ENCODE measurements at regions not wholly inside any gene's neighbourhood (a gene's known extent, or its start where the extent isn't known, plus 50 kb on each side); places are given as distances from the start of the nearest gene placed in this dataset.

GRCh38 chr3:181582619-181583018, 129.1 kb upstream of the SOX2 start:
- WGBS, 2 donors, result 86 to 93% methylated on average over 8 of the region's 8 CpGs
- H3K9me3 ChIP-seq, result peaks cover 0 to 7% (median 0%) of the 10 kb centered on the region in 4 donors
- TF ChIP-seq CTCF (IDR thresholded peaks at IDR 0.05), result no peak
- TF ChIP-seq EP300 (IDR thresholded peaks at IDR 0.05), result no peak
- no peak for TF ChIP-seq POLR2A (IDR thresholded peaks at IDR 0.05)
- H3K27me3 ChIP-seq, result no peaks in the 10 kb centered on the region
- H3K36me3 ChIP-seq, result no peaks in the 10 kb centered on the region
- no peaks in the 10 kb centered on the region for H3K4me1 ChIP-seq
- no peak for DNase-seq (ENCODE audit: low spot score in 2 of 2)
- no peak overlapping the region for H3K4me3 ChIP-seq
- H3K27ac ChIP-seq, result no peak overlapping the region

GRCh38 chr3:181581656-181582055, 130.1 kb upstream of the SOX2 start:
- 80 to 82% methylated on average over 4 of the region's 4 CpGs for WGBS, 2 donors

DNA sequence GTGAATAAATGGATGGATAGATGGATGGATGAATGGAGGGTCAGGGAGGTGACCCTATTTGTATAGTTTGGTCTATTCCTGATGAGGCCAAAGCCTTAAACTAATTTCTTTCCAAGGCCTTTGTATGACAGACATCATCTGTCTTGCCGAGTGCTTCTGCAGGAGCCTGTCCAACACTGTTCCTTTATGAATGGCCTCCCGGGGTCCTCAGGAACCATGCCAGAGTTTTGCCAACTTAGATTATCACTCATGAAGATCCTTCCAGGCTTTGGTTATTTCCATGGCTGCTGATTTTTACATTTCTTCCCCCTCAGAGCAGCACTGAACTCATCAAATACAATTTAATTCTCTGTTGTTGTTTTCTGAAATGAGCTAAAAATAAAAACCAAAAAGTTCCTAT, 133.0 kb upstream of the SOX2 start:
- 46 to 53% methylated on average over 2 of the region's 2 CpGs for WGBS, 2 donors
- Histone ChIP-seq H3K9me3 (no peaks in the 10 kb centered on the region), H3K27ac (no peak overlapping the region), H3K4me3 (no peak overlapping the region), H3K36me3 (no peaks in the 10 kb centered on the region), H3K4me1 (no peaks in the 10 kb centered on the region), H3K27me3 (no peaks in the 10 kb centered on the region)
- no peak for DNase-seq (ENCODE audit: low spot score in 2 of 2)
- TF ChIP-seq CTCF (IDR thresholded peaks at IDR 0.05), result no peak
- no peak for TF ChIP-seq POLR2A (IDR thresholded peaks at IDR 0.05)
- TF ChIP-seq EP300 (IDR thresholded peaks at IDR 0.05), result no peak

More at GRCh38 chr3:181581656-181582055, 130.1 kb upstream of the SOX2 start:
- no peak overlapping the region for H3K27ac ChIP-seq
- H3K4me3 ChIP-seq, result no peak overlapping the region
- TF ChIP-seq POLR2A (IDR thresholded peaks at IDR 0.05) (no peak), EP300 (IDR thresholded peaks at IDR 0.05) (no peak), CTCF (IDR thresholded peaks at IDR 0.05) (no peak)
- no peaks in the 10 kb centered on the region for H3K4me1 ChIP-seq
- no peaks in the 10 kb centered on the region for H3K27me3 ChIP-seq
- H3K36me3 ChIP-seq, result no peaks in the 10 kb centered on the region
- no peaks in the 10 kb centered on the region for H3K9me3 ChIP-seq
- DNase-seq (ENCODE audit: low spot score in 2 of 2), result no peak

- WGBS, 2 donors, result 88 to 95% methylated on average over 2 of the region's 2 CpGs
- H3K27ac ChIP-seq, result no peak overlapping the region
- TF ChIP-seq CTCF (IDR thresholded peaks at IDR 0.05), result no peak
- TF ChIP-seq POLR2A (IDR thresholded peaks at IDR 0.05), result no peak
- no peak for TF ChIP-seq EP300 (IDR thresholded peaks at IDR 0.05)
- H3K27me3 ChIP-seq, result no peaks in the 10 kb centered on the region
- H3K4me1 ChIP-seq, result no peaks in the 10 kb centered on the region
- H3K9me3 ChIP-seq, result no peaks in the 10 kb centered on the region
- no peak overlapping the region for H3K4me3 ChIP-seq
- DNase-seq (ENCODE audit: low spot score in 2 of 2), result no peak
- H3K36me3 ChIP-seq, result no peaks in the 10 kb centered on the region
Observed at GRCh38 chr3:181572432-181572831, 139.3 kb upstream of the SOX2 start.

GRCh38 chr3:181570472-181570871, 141.3 kb upstream of the SOX2 start:
- TF ChIP-seq CTCF (IDR thresholded peaks at IDR 0.05), result no peak
- H3K4me3 ChIP-seq, result no peak overlapping the region
- 79 to 82% methylated on average over 3 of the region's 3 CpGs for WGBS, 2 donors
- H3K4me1 ChIP-seq, result no peaks in the 10 kb centered on the region
- DNase-seq (ENCODE audit: low spot score in 2 of 2), result no peak
- H3K27me3 ChIP-seq, result no peaks in the 10 kb centered on the region
- H3K9me3 ChIP-seq, result no peaks in the 10 kb centered on the region
- no peak overlapping the region for H3K27ac ChIP-seq
- H3K36me3 ChIP-seq, result no peaks in the 10 kb centered on the region

Measured in tibial nerve (tissue), 4 donors.